ENCODE measurements at regions not wholly inside any gene's neighbourhood (a gene's known extent, or its start where the extent isn't known, plus 50 kb on each side); places are given as distances from the start of the nearest gene placed in this dataset.

GRCh38 chr2:6759689-6760088 lies 106.0 kb downstream of the CMPK2 start:
- Histone ChIP-seq H3K9me2 (ENCODE audit: insufficient read depth) (no peaks in the 10 kb centered on the region), H2AFZ (no peak overlapping the region), H3K36me3 (ENCODE audit: low read depth) (no peaks in the 10 kb centered on the region), H3K4me2 (no peak overlapping the region), H3K27ac (no peak overlapping the region), H3K27me3 (ENCODE audit: insufficient read depth, low read depth) (peaks cover 63% of the 10 kb centered on the region), H3F3A (ENCODE audit: insufficient read depth, low read depth) (no peaks in the 10 kb centered on the region), H3K4me1 (replicated peaks; ENCODE audit: insufficient read depth) (no peaks in the 10 kb centered on the region), H3K9me3 (ENCODE audit: insufficient read depth, low read depth) (no peaks in the 10 kb centered on the region), H3K79me2 (ENCODE audit: low read depth) (no peaks in the 10 kb centered on the region), H4K20me1 (ENCODE audit: insufficient read depth) (no peaks in the 10 kb centered on the region), H3K4me3 (no peak overlapping the region)
- no TSS peak for BruUV-seq (replicated peaks)
- CTCF ChIA-PET: no interaction called here
- no peak for DNase-seq
- intact Hi-C loops (cut with micrococcal nuclease; ENCODE audit: unreplicated experiment): no loop called here
- no peak for TF ChIP-seq EZH2 (IDR thresholded peaks at IDR 0.05; ENCODE audit: low read depth)
- TF ChIP-seq CTCF (conservative IDR thresholded peaks at IDR 0.05): no peak
- POLR2A ChIA-PET (ENCODE audit: unreplicated experiment): no interaction called here

GRCh38 chr2:6760132-6760531 lies 105.6 kb downstream of the CMPK2 start:
- intact Hi-C loops (cut with micrococcal nuclease; ENCODE audit: unreplicated experiment): no loop called here
- H3K27ac ChIP-seq: no peak overlapping the region
- no TSS peak for BruUV-seq (replicated peaks)
- no peak overlapping the region for H3K4me2 ChIP-seq
- H3K4me3 ChIP-seq: no peak overlapping the region
- H3K79me2 ChIP-seq (ENCODE audit: low read depth): no peaks in the 10 kb centered on the region
- ChIA-PET POLR2A (ENCODE audit: unreplicated experiment) (no interaction called here), CTCF (no interaction called here)
- no peaks in the 10 kb centered on the region for H4K20me1 ChIP-seq (ENCODE audit: insufficient read depth)
- no peaks in the 10 kb centered on the region for H3K9me3 ChIP-seq (ENCODE audit: insufficient read depth, low read depth)
- H3F3A ChIP-seq (ENCODE audit: insufficient read depth, low read depth): no peaks in the 10 kb centered on the region
- H3K27me3 ChIP-seq (ENCODE audit: insufficient read depth, low read depth): peaks cover 63% of the 10 kb centered on the region
- no peaks in the 10 kb centered on the region for H3K9me2 ChIP-seq (ENCODE audit: insufficient read depth)
- TF ChIP-seq CTCF (conservative IDR thresholded peaks at IDR 0.05): no peak
- no peak for TF ChIP-seq EZH2 (IDR thresholded peaks at IDR 0.05; ENCODE audit: low read depth)
- no peaks in the 10 kb centered on the region for H3K36me3 ChIP-seq (ENCODE audit: low read depth)
- no peak for DNase-seq
- no peak overlapping the region for H2AFZ ChIP-seq
- no peaks in the 10 kb centered on the region for H3K4me1 ChIP-seq (replicated peaks; ENCODE audit: insufficient read depth)

- TF ChIP-seq CTCF (conservative IDR thresholded peaks at IDR 0.05) (no peak), EZH2 (IDR thresholded peaks at IDR 0.05; ENCODE audit: low read depth) (no peak)
- peaks cover 47% of the 10 kb centered on the region for H3K27me3 ChIP-seq (ENCODE audit: insufficient read depth, low read depth)
- H3K36me3 ChIP-seq (ENCODE audit: low read depth): no peaks in the 10 kb centered on the region
- no peaks in the 10 kb centered on the region for H3K9me3 ChIP-seq (ENCODE audit: insufficient read depth, low read depth)
- H3K4me1 ChIP-seq (replicated peaks; ENCODE audit: insufficient read depth): no peaks in the 10 kb centered on the region
- POLR2A ChIA-PET (ENCODE audit: unreplicated experiment): no interaction called here
- H4K20me1 ChIP-seq (ENCODE audit: insufficient read depth): no peaks in the 10 kb centered on the region
- H2AFZ ChIP-seq: no peak overlapping the region
- no peak overlapping the region for H3K27ac ChIP-seq
- no peak for DNase-seq
- intact Hi-C loops (cut with micrococcal nuclease; ENCODE audit: unreplicated experiment): no loop called here
- H3F3A ChIP-seq (ENCODE audit: insufficient read depth, low read depth): peaks cover 5% of the 10 kb centered on the region; the same call in 1 of the 2 replicates
- H3K9me2 ChIP-seq (ENCODE audit: insufficient read depth): no peaks in the 10 kb centered on the region
- no peaks in the 10 kb centered on the region for H3K79me2 ChIP-seq (ENCODE audit: low read depth)
- H3K4me3 ChIP-seq: no peak overlapping the region
- no peak overlapping the region for H3K4me2 ChIP-seq
- no TSS peak for BruUV-seq (replicated peaks)
- CTCF ChIA-PET: no interaction called here
These were observed 100.6 kb downstream of the CMPK2 start for GRCh38 chr2:6764968-6765723.

Data from PC-9 (cell line).